HL-60 (cell line): ENCODE measurements at regions not wholly inside any gene's neighbourhood (a gene's known extent, or its start where the extent isn't known, plus 50 kb on each side); places are given as distances from the start of the nearest gene placed in this dataset.
"Not testable (repeated sequence)": the region's sequence is repeated elsewhere in the genome, so short reads cannot be mapped to it uniquely, and the experiment has no call there.

ENCODE experiments used
- DNase-seq, 2 experiments: peaks; one replicate each; pipeline ENCODE4 v3.0.0-alpha.2; 2010 to 2020; ENCODE audit warnings: low read depth in 1 of 2, low spot score in 1 of 2
- H3K27ac ChIP-seq: fragments of 250-450 bp; sonication (Bioruptor Pico); replicated peaks from 2 replicates; pipeline ENCODE4 v1.5.1; 2020; ENCODE audit warnings: mild to moderate bottlenecking, moderate library complexity
- H3K27me3 ChIP-seq: fragments of 250-450 bp; sonication (Bioruptor Pico); 2 replicates; pipeline ENCODE4 v1.5.1; 2021; ENCODE audit warnings: mild to moderate bottlenecking, moderate library complexity; ENCODE audit not compliant: insufficient read depth, poor library complexity, severe bottlenecking
- H3K4me3 ChIP-seq: replicated peaks from 2 replicates; pipeline ENCODE4 v1.5.1; 2011; ENCODE audit warnings: mild to moderate bottlenecking, control low read depth, low read length; ENCODE audit not compliant: insufficient read depth
- GABPA ChIP-seq: IDR thresholded peaks from 2 replicates; pipeline ENCODE4 v1.6.1; 2012; ENCODE audit warnings: low read depth
- POLR2AphosphoS5 ChIP-seq: IDR thresholded peaks from 2 replicates; pipeline ENCODE4 v1.6.1; 2012; ENCODE audit warnings: low read depth
- SPI1 ChIP-seq: IDR thresholded peaks from 2 replicates; pipeline ENCODE4 v1.6.1; 2012; ENCODE audit warnings: low read depth, mild to moderate bottlenecking, borderline replicate concordance
- TF ChIP-seq, protein P1 (sequence below): IDR thresholded peaks from 2 replicates; pipeline ENCODE4 v1.6.1; 2012; ENCODE audit warnings: low read depth; ENCODE audit not compliant: insufficient replicate concordance
- TF ChIP-seq, protein P2 (sequence below): IDR thresholded peaks from one replicate; pipeline ENCODE4 v1.5.1; 2011; ENCODE audit warnings: low read length, control low read depth, inconsistent platforms; ENCODE audit not compliant: insufficient read depth

GRCh38 chr9:115691693-115692092, 461.9 kb upstream of the PAPPA start:
- Histone ChIP-seq H3K4me3 (no peak overlapping the region), H3K27me3 (no peaks in the 10 kb centered on the region), H3K27ac (no peak overlapping the region)
- TF ChIP-seq GABPA = no peak
- TF ChIP-seq, protein P1, sequence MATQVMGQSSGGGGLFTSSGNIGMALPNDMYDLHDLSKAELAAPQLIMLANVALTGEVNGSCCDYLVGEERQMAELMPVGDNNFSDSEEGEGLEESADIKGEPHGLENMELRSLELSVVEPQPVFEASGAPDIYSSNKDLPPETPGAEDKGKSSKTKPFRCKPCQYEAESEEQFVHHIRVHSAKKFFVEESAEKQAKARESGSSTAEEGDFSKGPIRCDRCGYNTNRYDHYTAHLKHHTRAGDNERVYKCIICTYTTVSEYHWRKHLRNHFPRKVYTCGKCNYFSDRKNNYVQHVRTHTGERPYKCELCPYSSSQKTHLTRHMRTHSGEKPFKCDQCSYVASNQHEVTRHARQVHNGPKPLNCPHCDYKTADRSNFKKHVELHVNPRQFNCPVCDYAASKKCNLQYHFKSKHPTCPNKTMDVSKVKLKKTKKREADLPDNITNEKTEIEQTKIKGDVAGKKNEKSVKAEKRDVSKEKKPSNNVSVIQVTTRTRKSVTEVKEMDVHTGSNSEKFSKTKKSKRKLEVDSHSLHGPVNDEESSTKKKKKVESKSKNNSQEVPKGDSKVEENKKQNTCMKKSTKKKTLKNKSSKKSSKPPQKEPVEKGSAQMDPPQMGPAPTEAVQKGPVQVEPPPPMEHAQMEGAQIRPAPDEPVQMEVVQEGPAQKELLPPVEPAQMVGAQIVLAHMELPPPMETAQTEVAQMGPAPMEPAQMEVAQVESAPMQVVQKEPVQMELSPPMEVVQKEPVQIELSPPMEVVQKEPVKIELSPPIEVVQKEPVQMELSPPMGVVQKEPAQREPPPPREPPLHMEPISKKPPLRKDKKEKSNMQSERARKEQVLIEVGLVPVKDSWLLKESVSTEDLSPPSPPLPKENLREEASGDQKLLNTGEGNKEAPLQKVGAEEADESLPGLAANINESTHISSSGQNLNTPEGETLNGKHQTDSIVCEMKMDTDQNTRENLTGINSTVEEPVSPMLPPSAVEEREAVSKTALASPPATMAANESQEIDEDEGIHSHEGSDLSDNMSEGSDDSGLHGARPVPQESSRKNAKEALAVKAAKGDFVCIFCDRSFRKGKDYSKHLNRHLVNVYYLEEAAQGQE = no peak
- TF ChIP-seq POLR2AphosphoS5 = no peak
- TF ChIP-seq, protein P2, sequence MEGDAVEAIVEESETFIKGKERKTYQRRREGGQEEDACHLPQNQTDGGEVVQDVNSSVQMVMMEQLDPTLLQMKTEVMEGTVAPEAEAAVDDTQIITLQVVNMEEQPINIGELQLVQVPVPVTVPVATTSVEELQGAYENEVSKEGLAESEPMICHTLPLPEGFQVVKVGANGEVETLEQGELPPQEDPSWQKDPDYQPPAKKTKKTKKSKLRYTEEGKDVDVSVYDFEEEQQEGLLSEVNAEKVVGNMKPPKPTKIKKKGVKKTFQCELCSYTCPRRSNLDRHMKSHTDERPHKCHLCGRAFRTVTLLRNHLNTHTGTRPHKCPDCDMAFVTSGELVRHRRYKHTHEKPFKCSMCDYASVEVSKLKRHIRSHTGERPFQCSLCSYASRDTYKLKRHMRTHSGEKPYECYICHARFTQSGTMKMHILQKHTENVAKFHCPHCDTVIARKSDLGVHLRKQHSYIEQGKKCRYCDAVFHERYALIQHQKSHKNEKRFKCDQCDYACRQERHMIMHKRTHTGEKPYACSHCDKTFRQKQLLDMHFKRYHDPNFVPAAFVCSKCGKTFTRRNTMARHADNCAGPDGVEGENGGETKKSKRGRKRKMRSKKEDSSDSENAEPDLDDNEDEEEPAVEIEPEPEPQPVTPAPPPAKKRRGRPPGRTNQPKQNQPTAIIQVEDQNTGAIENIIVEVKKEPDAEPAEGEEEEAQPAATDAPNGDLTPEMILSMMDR = no peak
- no peak for DNase-seq

DNA sequence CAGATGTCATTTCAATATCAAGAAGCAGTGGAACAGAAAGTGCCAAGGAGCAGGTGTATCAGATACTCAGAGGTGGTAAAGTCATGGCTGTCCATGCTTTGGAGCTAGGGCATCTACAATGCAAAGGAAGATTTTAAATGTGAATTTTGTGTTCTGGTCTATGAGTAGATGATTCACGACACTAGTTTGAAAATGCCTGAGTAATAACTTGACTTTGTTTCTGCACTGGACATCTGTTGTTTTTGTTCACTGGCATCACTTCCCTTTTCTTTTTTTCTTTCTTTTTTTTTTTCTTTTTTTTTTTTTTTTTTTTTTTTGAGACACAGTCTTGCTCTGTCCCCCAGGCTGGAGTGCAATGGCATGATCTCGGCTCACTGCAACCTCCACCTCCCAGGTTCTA, 460.7 kb upstream of the PAPPA start:
- not testable (repeated sequence) for DNase-seq, H3K4me3 ChIP-seq, H3K27ac ChIP-seq

GRCh38 chr9:115694014-115694413, 459.6 kb upstream of the PAPPA start:
- TF ChIP-seq, protein P2 = no peak
- TF ChIP-seq POLR2AphosphoS5 (no peak), GABPA (no peak), SPI1 (no peak)
- TF ChIP-seq, protein P1 = no peak
- Histone ChIP-seq H3K27ac (no peak overlapping the region), H3K4me3 (no peak overlapping the region), H3K27me3 (no peaks in the 10 kb centered on the region)
- DNase-seq = no peak

More for the DNA sequence above, 460.7 kb upstream of the PAPPA start:
- H3K27me3 ChIP-seq = not testable (repeated sequence)

GRCh38 chr9:115694991-115695390, 458.6 kb upstream of the PAPPA start:
- Histone ChIP-seq H3K4me3 (no peak overlapping the region), H3K27ac (no peak overlapping the region), H3K27me3 (no peaks in the 10 kb centered on the region)
- no peak for DNase-seq
- TF ChIP-seq, protein P2 = no peak
- TF ChIP-seq POLR2AphosphoS5 (no peak), SPI1 (no peak)
- TF ChIP-seq, protein P1 = no peak
